H1 (cell line): ENCODE measurements at regions not wholly inside any gene's neighbourhood (a gene's known extent, or its start where the extent isn't known, plus 50 kb on each side); places are given as distances from the start of the nearest gene placed in this dataset.

Experiments
- CTCF ChIA-PET: fragments of 300-600 bp; sonication (Branson Sonifier 250); formaldehyde crosslinking; loops from one replicate; lab custom pipeline; 2021; ENCODE audit not compliant: partially characterized antibody; lab: Charles Lee
- POLR2A ChIA-PET: fragments of 300-600 bp; sonication (Branson Sonifier 250); formaldehyde crosslinking; loops from one replicate; lab custom pipeline; 2021; ENCODE audit warnings: inconsistent platforms; ENCODE audit not compliant: partially characterized antibody; lab: Charles Lee
- DNase-seq, 2 experiments: peaks; one replicate each; pipeline versions ENCODE4 v3.0.0 to v3.0.0-alpha.2; 2010 to 2022; ENCODE audit warnings: low spot score in 2 of 2, low read depth in 1 of 2, mixed read lengths in 1 of 2
- FAIRE-seq: peaks from 2 replicates; lab custom pipeline; 2011; peaks lifted over from hg19 to GRCh38; lab: Jason Lieb, UNC
- H2AFZ ChIP-seq: 2 replicates; pipeline ENCODE4 v1.8.1; 2012; ENCODE audit warnings: low read length, inconsistent platforms
- H2AK5ac ChIP-seq: 2 replicates; pipeline ENCODE4 v1.6.1; 2013; ENCODE audit warnings: low read depth, low read length
- H2BK120ac ChIP-seq: replicated peaks from 2 replicates; pipeline ENCODE3; 2013; ENCODE audit warnings: low read depth, low read length, inconsistent platforms
- H2BK12ac ChIP-seq: 2 replicates; pipeline ENCODE4 v1.6.1; 2013; ENCODE audit warnings: low read depth, low read length
- H2BK15ac ChIP-seq: 2 replicates; pipeline ENCODE4 v1.6.1; 2013; ENCODE audit warnings: low read length
- H2BK20ac ChIP-seq: 2 replicates; pipeline ENCODE4 v1.6.1; 2013; ENCODE audit warnings: low read length
- H2BK5ac ChIP-seq: 2 replicates; pipeline ENCODE4 v1.6.1; 2013; ENCODE audit warnings: low read depth, low read length
- H3K14ac ChIP-seq: 2 replicates; pipeline ENCODE4 v1.6.1; 2013; ENCODE audit warnings: inconsistent platforms; ENCODE audit not compliant: insufficient read length
- H3K18ac ChIP-seq: 2 replicates; pipeline ENCODE4 v1.6.1; 2013; ENCODE audit warnings: low read length; ENCODE audit errors: extremely low read depth
- H3K23ac ChIP-seq: 2 replicates; pipeline ENCODE4 v1.6.1; 2013; ENCODE audit warnings: inconsistent platforms; ENCODE audit not compliant: insufficient read length
- H3K23me2 ChIP-seq: 2 replicates; pipeline ENCODE4 v1.6.1; 2013; ENCODE audit warnings: low read depth, low read length
- H3K27ac ChIP-seq: 2 replicates; pipeline ENCODE4 v1.6.1; 2011; ENCODE audit warnings: low read depth, low read length, inconsistent platforms
- H3K27me3 ChIP-seq, 4 experiments: replicated peaks in 1 of 4; 1 replicate in 1 of 4; 2 replicates in 3 of 4; pipeline versions ENCODE4 v1.6.1 to v1.8.1; 2011 to 2013; ENCODE audit warnings: low read length in 3 of 4, mild to moderate bottlenecking in 3 of 4, inconsistent platforms in 2 of 4, mixed read lengths in 2 of 4, moderate library complexity in 1 of 4; ENCODE audit not compliant: control insufficient read depth in 3 of 4, insufficient read depth in 3 of 4; ENCODE audit errors: extremely low read depth in 1 of 4
- H3K36me3 ChIP-seq, 4 experiments: 2 replicates each; pipeline versions ENCODE4 v1.6.1 to v1.8.1; 2011 to 2013; ENCODE audit warnings: mild to moderate bottlenecking in 4 of 4, low read length in 3 of 4, moderate library complexity in 2 of 4, control low read depth in 1 of 4, inconsistent platforms in 1 of 4; ENCODE audit not compliant: insufficient read depth in 4 of 4, control insufficient read depth in 2 of 4
- H3K4ac ChIP-seq: replicated peaks from 2 replicates; pipeline ENCODE3; 2013; ENCODE audit warnings: low read length, low read depth, mixed read lengths, inconsistent platforms; ENCODE audit not compliant: insufficient read length
- H3K4me1 ChIP-seq, 4 experiments: replicated peaks in 1 of 4; 1 replicate in 1 of 4; 2 replicates in 3 of 4; pipeline versions ENCODE4 v1.6.1 to v1.8.1; 2011 to 2013; ENCODE audit warnings: low read length in 3 of 4, inconsistent platforms in 2 of 4, mixed read lengths in 1 of 4; ENCODE audit not compliant: insufficient read depth in 4 of 4, control insufficient read depth in 3 of 4
- H3K4me2 ChIP-seq, 2 experiments: 2 replicates each; pipeline versions ENCODE4 v1.6.1 to v1.8.1; 2011 to 2013; ENCODE audit warnings: low read depth in 2 of 2, low read length in 2 of 2, control low read depth in 1 of 2, inconsistent platforms in 1 of 2, mild to moderate bottlenecking in 1 of 2; ENCODE audit not compliant: insufficient read depth in 1 of 2
- H3K4me3 ChIP-seq, 4 experiments: fragments of 200-600, 300-600 bp in 1 of 4; sonication (generic), shearing (Covaris generic), sonication (Bioruptor Twin) in 1 of 4; 2 replicates each; pipeline versions ENCODE4 v1.5.1 to v1.8.1; 2011 to 2016; ENCODE audit warnings: low read length in 4 of 4, low read depth in 3 of 4, control low read depth in 2 of 4, inconsistent platforms in 2 of 4, mild to moderate bottlenecking in 2 of 4, mixed read lengths in 1 of 4, moderate library complexity in 1 of 4; ENCODE audit not compliant: insufficient read depth in 2 of 4; ENCODE audit errors: extremely low read depth in 1 of 4
- H3K56ac ChIP-seq: replicated peaks from 2 replicates; pipeline ENCODE3; 2013; ENCODE audit warnings: low read depth, mild to moderate bottlenecking, mixed read lengths, low read length, inconsistent platforms; ENCODE audit not compliant: insufficient read length
- H3K79me1 ChIP-seq: 2 replicates; pipeline ENCODE4 v1.6.1; 2013; ENCODE audit warnings: low read depth, low read length, control low read depth
- H3K79me2 ChIP-seq, 2 experiments: 2 replicates each; pipeline versions ENCODE4 v1.6.1 to v1.8.1; 2012 to 2013; ENCODE audit warnings: low read length in 2 of 2, mild to moderate bottlenecking in 2 of 2, inconsistent platforms in 1 of 2; ENCODE audit not compliant: insufficient read depth in 2 of 2, control insufficient read depth in 1 of 2
- H3K9ac ChIP-seq, 4 experiments: replicated peaks in 1 of 4; 1 replicate in 1 of 4; 2 replicates in 3 of 4; pipeline versions ENCODE4 v1.6.1 to v1.8.1; 2011 to 2013; ENCODE audit warnings: low read depth in 3 of 4, low read length in 3 of 4, control low read depth in 2 of 4, mild to moderate bottlenecking in 2 of 4, moderate library complexity in 2 of 4, inconsistent platforms in 1 of 4; ENCODE audit errors: extremely low read depth in 1 of 4
- H3K9me3 ChIP-seq, 2 experiments: 2 replicates each; pipeline versions ENCODE4 v1.6.1 to v1.8.1; 2012 to 2013; ENCODE audit warnings: mild to moderate bottlenecking in 2 of 2, moderate library complexity in 2 of 2, control low read depth in 1 of 2, inconsistent platforms in 1 of 2, low read depth in 1 of 2, low read length in 1 of 2, mixed read lengths in 1 of 2; ENCODE audit not compliant: insufficient read depth in 2 of 2
- H4K20me1 ChIP-seq, 2 experiments: replicated peaks in 1 of 2; 2 replicates each; pipeline versions ENCODE3 to v1.8.1; 2011 to 2013; ENCODE audit warnings: inconsistent platforms in 2 of 2, low read length in 2 of 2, mild to moderate bottlenecking in 1 of 2; ENCODE audit not compliant: insufficient read depth in 2 of 2, control insufficient read depth in 1 of 2
- H4K5ac ChIP-seq: 2 replicates; pipeline ENCODE4 v1.6.1; 2013; ENCODE audit warnings: low read length, low read depth, mixed read lengths, inconsistent platforms; ENCODE audit not compliant: insufficient read length
- H4K8ac ChIP-seq: 2 replicates; pipeline ENCODE4 v1.8.0; 2013; ENCODE audit warnings: mild to moderate bottlenecking, moderate library complexity, low read length, inconsistent platforms; ENCODE audit not compliant: insufficient read depth; ENCODE audit errors: extremely low read depth
- H4K91ac ChIP-seq: replicated peaks from 2 replicates; pipeline ENCODE3; 2013; ENCODE audit warnings: low read length, mixed read lengths, inconsistent platforms; ENCODE audit not compliant: insufficient read length
- ATF2 ChIP-seq: IDR thresholded peaks from 2 replicates; pipeline ENCODE4 v1.6.1; 2012; ENCODE audit warnings: low read length, inconsistent platforms
- E2F6 ChIP-seq: IDR thresholded peaks from 2 replicates; pipeline ENCODE4 v1.6.1; 2012; ENCODE audit warnings: inconsistent platforms
- GTF2F1 ChIP-seq: IDR thresholded peaks from 2 replicates; pipeline ENCODE4 v1.6.1; 2012; ENCODE audit warnings: low read depth, low read length, improper control_type of control experiment, borderline replicate concordance
- KDM5A ChIP-seq: fragments of 200-600 bp; IDR thresholded peaks from 2 replicates; pipeline ENCODE4 v1.7.1; 2012; ENCODE audit warnings: mild to moderate bottlenecking, low read length, inconsistent platforms, mixed read lengths
- MAFK ChIP-seq: IDR thresholded peaks from 2 replicates; pipeline ENCODE4 v1.6.1; 2012; ENCODE audit warnings: low read depth, mild to moderate bottlenecking, improper control_type of control experiment, low read length
- MAX ChIP-seq: IDR thresholded peaks from 2 replicates; pipeline ENCODE4 v1.6.1; 2012; ENCODE audit warnings: inconsistent platforms
- RFX5 ChIP-seq: IDR thresholded peaks from 2 replicates; pipeline ENCODE4 v1.6.1; 2011; ENCODE audit warnings: low read depth, low read length, improper control_type of control experiment, borderline replicate concordance
- RNF2 ChIP-seq: fragments of 200-900, 300-1000 bp; sonication (generic); IDR thresholded peaks from 2 replicates; pipeline ENCODE4 v1.7.1; 2016; ENCODE audit warnings: borderline replicate concordance, low read depth, mild to moderate bottlenecking, antibody characterized with exemption, low read length; ENCODE audit not compliant: poor library complexity, severe bottlenecking; ENCODE audit errors: missing control alignments
- SIX5 ChIP-seq: IDR thresholded peaks from 2 replicates; pipeline ENCODE4 v1.6.1; 2011; ENCODE audit warnings: mild to moderate bottlenecking, low read depth, low read length
- SP4 ChIP-seq: IDR thresholded peaks from 2 replicates; pipeline ENCODE4 v1.6.1; 2012; ENCODE audit warnings: low read length, inconsistent platforms
- TAF7 ChIP-seq: optimal IDR thresholded peaks from 2 replicates; pipeline ENCODE3; 2011; ENCODE audit warnings: low read depth, mild to moderate bottlenecking, inconsistent platforms, low read length, moderate library complexity, borderline replicate concordance
- TBP ChIP-seq: IDR thresholded peaks from 2 replicates; pipeline ENCODE4 v1.6.1; 2011; ENCODE audit warnings: low read depth, low read length, improper control_type of control experiment
- YY1 ChIP-seq: IDR thresholded peaks from 2 replicates; pipeline ENCODE4 v1.6.1; 2011; ENCODE audit warnings: low read depth, mild to moderate bottlenecking, low read length
- WGBS, 2 experiments: shearing (Covaris generic) in 1 of 2; methylation state at CpG; one replicate each; pipeline versions ENCODE4 v1.1.6 to v1.1.7; 2013 to 2015; ENCODE audit warnings: low lambda C conversion rate in 2 of 2, mixed read lengths in 2 of 2, inconsistent platforms in 1 of 2, low coverage in 1 of 2, missing lambda C conversion rate in 1 of 2; ENCODE audit not compliant: insufficient replicate concordance in 2 of 2, insufficient coverage in 1 of 2, insufficient read length in 1 of 2; ENCODE audit errors: extremely low coverage in 1 of 2, missing lambda C conversion rate in 1 of 2; 5-methylcytosine and 5-hydroxymethylcytosine counted together

GRCh38 chr12:86801439-86801838 lies 545.2 kb upstream of the MGAT4C start:
- Histone ChIP-seq H3K9me3 (no peaks in the 10 kb centered on the region), H3K79me2 (no peaks in the 10 kb centered on the region), H2AFZ (no peak overlapping the region), H2BK120ac (no peak overlapping the region), H3K36me3 (no peaks in the 10 kb centered on the region), H3K4me3 (no peak overlapping the region), H3K27ac (no peak overlapping the region), H2BK5ac (no peak overlapping the region), H3K56ac (no peak overlapping the region), H3K14ac (no peak overlapping the region), H2BK15ac (no peak overlapping the region), H3K18ac (no peak overlapping the region), H3K23me2 (no peaks in the 10 kb centered on the region), H4K91ac (no peak overlapping the region), H3K9ac (no peak overlapping the region), H2BK20ac (no peak overlapping the region), H4K20me1 (no peaks in the 10 kb centered on the region), H3K4me1 (no peaks in the 10 kb centered on the region), H3K23ac (no peak overlapping the region), H3K79me1 (no peaks in the 10 kb centered on the region), H3K4ac (no peak overlapping the region), H4K5ac (no peak overlapping the region), H3K27me3 (no peaks in the 10 kb centered on the region), H4K8ac (no peak overlapping the region), H2BK12ac (no peak overlapping the region), H3K4me2 (no peak overlapping the region), H2AK5ac (no peak overlapping the region)
- WGBS, 2 experiments: 75% methylated on average over 1 of the region's 1 CpG; no CpG with 5 or more reads in 1 of the 2 experiments
- POLR2A ChIA-PET: no interaction called here
- no peak for FAIRE-seq
- CTCF ChIA-PET: interaction anchor here (0.6 kb wide), 1 partner anchor 54 kb away, joined by 3 read pairs; no protein-coding TSS in a partner anchor
- DNase-seq: no peak
- TF ChIP-seq RNF2: no peak
- TF ChIP-seq TBP: no peak
- TF ChIP-seq ATF2: no peak
- TF ChIP-seq GTF2F1: no peak
- TF ChIP-seq YY1: no peak
- no peak for TF ChIP-seq SP4
- TF ChIP-seq RFX5: no peak
- no peak for TF ChIP-seq MAFK
- no peak for TF ChIP-seq TAF7
- TF ChIP-seq E2F6: no peak
- no peak for TF ChIP-seq SIX5
- no peak for TF ChIP-seq MAX
- TF ChIP-seq KDM5A: no peak
